Endothelial cell of umbilical vein (primary cell): ENCODE measurements at regions not wholly inside any gene's neighbourhood (a gene's known extent, or its start where the extent isn't known, plus 50 kb on each side); places are given as distances from the start of the nearest gene placed in this dataset.

Experiments used
- BruUV-seq: library from RNA; stranded (reverse); fragments of 400-500 nt; replicated peaks from 2 replicates; lab custom pipeline; 2021; lab: Mats Ljungman, UMichigan
- CTCF ChIA-PET: fragments of 300-600, 350-600 bp; sonication (Branson Sonifier 250); formaldehyde crosslinking; loops from one replicate; lab custom pipeline; 2021; ENCODE audit warnings: antibody characterized with exemption, inconsistent platforms; lab: Charles Lee
- POLR2A ChIA-PET: fragments of 300-600, 350-600 bp; sonication (Branson Sonifier 250); formaldehyde crosslinking; loops from one replicate; lab custom pipeline; 2021; ENCODE audit warnings: antibody characterized with exemption, inconsistent platforms; lab: Charles Lee
- DNase-seq: peaks from one replicate; pipeline ENCODE4 v3.0.0-alpha.2; 2011; ENCODE audit warnings: low read depth, low spot score
- FAIRE-seq: peaks from 2 replicates; lab custom pipeline; 2011; peaks lifted over from hg19 to GRCh38; lab: Jason Lieb, UNC
- H2AFZ ChIP-seq: 2 replicates; pipeline ENCODE4 v1.6.0; 2012; ENCODE audit warnings: low read depth, low read length, control low read depth, inconsistent platforms
- H3K27ac ChIP-seq: 2 replicates; pipeline ENCODE4 v1.5.1; 2011; ENCODE audit warnings: low read depth, mild to moderate bottlenecking, control low read depth, low read length, moderate library complexity; ENCODE audit not compliant: insufficient read depth
- H3K27me3 ChIP-seq, 2 experiments: 2 replicates each; pipeline versions ENCODE4 v1.6.0 to v1.6.1; 2011; ENCODE audit warnings: low read length in 2 of 2, mixed read lengths in 1 of 2; ENCODE audit not compliant: control insufficient read depth in 2 of 2, insufficient read depth in 2 of 2
- H3K36me3 ChIP-seq, 2 experiments: 2 replicates in 1 of 2; 3 replicates in 1 of 2; pipeline ENCODE4 v1.5.1; 2011; ENCODE audit warnings: low read length in 2 of 2, mild to moderate bottlenecking in 1 of 2, moderate library complexity in 1 of 2; ENCODE audit not compliant: control insufficient read depth in 2 of 2, insufficient read depth in 2 of 2; ENCODE audit errors: extremely low read depth in 1 of 2
- H3K4me1 ChIP-seq: 3 replicates; pipeline ENCODE4 v1.5.1; 2011; ENCODE audit warnings: mild to moderate bottlenecking, low read length; ENCODE audit not compliant: control insufficient read depth, insufficient read depth; ENCODE audit errors: extremely low read depth
- H3K4me2 ChIP-seq: 2 replicates; pipeline ENCODE4 v1.6.1; 2011; ENCODE audit warnings: low read length, control low read depth, mixed read lengths; ENCODE audit not compliant: insufficient read depth
- H3K4me3 ChIP-seq, 3 experiments: fragments of 200-600 bp in 1 of 3; sonication (generic), shearing (Covaris generic) in 1 of 3; replicated peaks in 1 of 3; 2 replicates each; pipeline ENCODE4 v1.5.1; 2011 to 2016; ENCODE audit warnings: control low read depth in 3 of 3, low read length in 3 of 3, mild to moderate bottlenecking in 2 of 3, inconsistent platforms in 1 of 3, low read depth in 1 of 3, moderate library complexity in 1 of 3; ENCODE audit not compliant: insufficient read depth in 1 of 3
- H3K79me2 ChIP-seq: 2 replicates; pipeline ENCODE4 v1.6.0; 2012; ENCODE audit warnings: low read length, inconsistent platforms; ENCODE audit not compliant: control insufficient read depth, insufficient read depth
- H3K9ac ChIP-seq: replicated peaks from 2 replicates; pipeline ENCODE3; 2011; ENCODE audit warnings: low read length, control low read depth; ENCODE audit not compliant: insufficient read depth; ENCODE audit errors: extremely low read depth
- H3K9me1 ChIP-seq: replicated peaks from 3 replicates; pipeline ENCODE4 v1.6.0; 2011; ENCODE audit warnings: mild to moderate bottlenecking, low read length; ENCODE audit not compliant: control insufficient read depth, insufficient read depth; ENCODE audit errors: extremely low read depth
- H3K9me3 ChIP-seq: replicated peaks from 2 replicates; pipeline ENCODE4 v1.5.1; 2012; ENCODE audit warnings: low read length, inconsistent platforms; ENCODE audit not compliant: control insufficient read depth, insufficient read depth
- H4K20me1 ChIP-seq: replicated peaks from 2 replicates; pipeline ENCODE3; 2011; ENCODE audit warnings: mild to moderate bottlenecking, low read length; ENCODE audit not compliant: control insufficient read depth, insufficient read depth; ENCODE audit errors: extremely low read depth
- CTCF ChIP-seq, 2 donors: IDR thresholded peaks; 1 replicate in 1 of 2; 2 replicates in 1 of 2; pipeline ENCODE4 v1.5.1; 2011; ENCODE audit warnings: low read length in 2 of 2, mild to moderate bottlenecking in 2 of 2, moderate library complexity in 2 of 2, control low read depth in 1 of 2, inconsistent platforms in 1 of 2, low read depth in 1 of 2; ENCODE audit not compliant: insufficient read depth in 1 of 2; ENCODE audit errors: extremely low read depth in 1 of 2
- EZH2 ChIP-seq: IDR thresholded peaks from 2 replicates; pipeline ENCODE4 v1.6.1; 2012; ENCODE audit warnings: borderline replicate concordance, low read depth, mild to moderate bottlenecking, moderate library complexity, low read length, inconsistent platforms; ENCODE audit not compliant: severe bottlenecking
- FOS ChIP-seq: IDR thresholded peaks from 2 replicates; pipeline ENCODE4 v1.6.1; 2011; ENCODE audit warnings: mild to moderate bottlenecking, low read length, moderate library complexity, borderline replicate concordance; ENCODE audit not compliant: insufficient read depth
- GATA2 ChIP-seq: IDR thresholded peaks from 2 replicates; pipeline ENCODE4 v1.7.0; 2011; ENCODE audit warnings: low read depth, mild to moderate bottlenecking, moderate library complexity, mixed read lengths, low read length; ENCODE audit not compliant: insufficient read length, insufficient read depth
- JUN ChIP-seq: IDR thresholded peaks from 2 replicates; pipeline ENCODE4 v1.6.1; 2011; ENCODE audit warnings: borderline replicate concordance, low read depth; ENCODE audit not compliant: insufficient read length, insufficient read depth
- MYC ChIP-seq: IDR thresholded peaks from one replicate; pipeline ENCODE4 v1.6.1; 2011; ENCODE audit warnings: mild to moderate bottlenecking, low read depth, low read length
- POLR2A ChIP-seq: IDR thresholded peaks from 2 replicates; pipeline ENCODE4 v1.6.1; 2012; ENCODE audit warnings: low read depth, mild to moderate bottlenecking, control low read depth, low read length
- POLR2AphosphoS5 ChIP-seq: IDR thresholded peaks from 2 replicates; pipeline ENCODE4 v1.6.1; 2012; ENCODE audit warnings: low read depth, mild to moderate bottlenecking, control low read depth, low read length, moderate library complexity; ENCODE audit not compliant: insufficient read depth
- dilution Hi-C: fragments of 300-500 bp; cut with MboI; formaldehyde crosslinking; loops from one replicate; pipeline ENCODE4 v1.15.0; 2019; ENCODE audit warnings: low sequenced_read_pairs; ENCODE audit not compliant: extremely low pct_ligation_motif_present
- intact Hi-C: fragments of 100-400 bp; cut with micrococcal nuclease; formaldehyde crosslinking; loops from one replicate; pipeline ENCODE4 v1.10.0; 2022
- TF ChIP-seq, protein P1 (sequence below): IDR thresholded peaks from 2 replicates; pipeline ENCODE4 v1.6.1; 2011; ENCODE audit not compliant: insufficient read depth, insufficient read length

GRCh38 chr14:62244221-62244620 is 482.0 kb downstream of the SNAPC1 start:
- DNase-seq (no peak), FAIRE-seq (no peak)
- Histone ChIP-seq H3K4me1 (no peaks in the 10 kb centered on the region), H2AFZ (no peak overlapping the region), H3K4me3 (no peak overlapping the region), H3K4me2 (no peak overlapping the region), H3K9me3 (no peaks in the 10 kb centered on the region), H3K9ac (no peak overlapping the region), H3K27ac (no peak overlapping the region), H3K27me3 (peaks cover 0 to 3% of the 10 kb centered on the region in 2 experiments), H3K9me1 (no peaks in the 10 kb centered on the region), H3K36me3 (no peaks in the 10 kb centered on the region), H4K20me1 (no peaks in the 10 kb centered on the region), H3K79me2 (no peaks in the 10 kb centered on the region)
- intact Hi-C loops (no loop called here), dilution Hi-C loops (no loop called here)
- TF ChIP-seq CTCF (IDR thresholded peaks at IDR 0.05; ENCODE audit: extremely low read depth in 1 of 2, insufficient read depth in 1 of 2, low read depth in 1 of 2, low read length in 2 of 2) = no peak
- TF ChIP-seq POLR2A = no peak
- no peak for TF ChIP-seq MYC
- ChIA-PET CTCF (no interaction called here), POLR2A (no interaction called here)
- no TSS peak for BruUV-seq

DNA sequence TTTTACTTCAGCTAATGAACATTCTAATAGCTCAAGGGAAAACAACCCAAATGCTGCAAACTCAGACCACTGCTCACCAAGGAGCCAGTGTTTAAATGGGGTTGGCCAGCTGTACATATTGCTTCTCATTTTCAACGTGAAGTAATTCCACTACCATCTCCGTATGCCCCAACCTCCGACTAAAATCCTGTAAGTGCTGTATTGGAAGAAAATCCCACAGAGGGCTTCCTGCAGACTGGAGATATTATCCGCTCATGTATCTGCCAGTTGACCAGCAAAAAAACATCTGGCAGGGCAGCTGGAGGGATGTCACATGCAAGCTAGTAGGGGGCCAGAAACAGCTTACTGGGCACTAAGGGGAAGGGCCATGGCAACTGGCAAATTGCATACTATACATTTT is 485.0 kb downstream of the SNAPC1 start:
- FAIRE-seq (no peak), DNase-seq (no peak)
- no peaks in the 10 kb centered on the region for H3K36me3 ChIP-seq
- no peaks in the 10 kb centered on the region for H3K9me3 ChIP-seq
- BruUV-seq = no TSS peak
- peaks cover 0 to 3% of the 10 kb centered on the region in 2 experiments for H3K27me3 ChIP-seq
- ChIA-PET CTCF (no interaction called here), POLR2A (no interaction called here)
- no peaks in the 10 kb centered on the region for H3K79me2 ChIP-seq
- no peak overlapping the region for H3K4me3 ChIP-seq
- no peak overlapping the region for H2AFZ ChIP-seq
- H3K9ac ChIP-seq = no peak overlapping the region
- H3K4me2 ChIP-seq = no peak overlapping the region
- no peaks in the 10 kb centered on the region for H3K9me1 ChIP-seq
- H3K27ac ChIP-seq = no peak overlapping the region
- H3K4me1 ChIP-seq = no peaks in the 10 kb centered on the region
- TF ChIP-seq POLR2A = no peak
- no peak for TF ChIP-seq FOS
- no peak for TF ChIP-seq POLR2AphosphoS5
- no peak for TF ChIP-seq EZH2
- TF ChIP-seq, protein P1, sequence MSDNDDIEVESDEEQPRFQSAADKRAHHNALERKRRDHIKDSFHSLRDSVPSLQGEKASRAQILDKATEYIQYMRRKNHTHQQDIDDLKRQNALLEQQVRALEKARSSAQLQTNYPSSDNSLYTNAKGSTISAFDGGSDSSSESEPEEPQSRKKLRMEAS = no peak
- no peak for TF ChIP-seq MYC
- TF ChIP-seq CTCF (IDR thresholded peaks at IDR 0.05; ENCODE audit: extremely low read depth in 1 of 2, insufficient read depth in 1 of 2, low read depth in 1 of 2, low read length in 2 of 2) = no peak
- TF ChIP-seq GATA2 = no peak
- no peak for TF ChIP-seq JUN
- dilution Hi-C loops = no loop called here
- intact Hi-C loops = no loop called here
- H4K20me1 ChIP-seq = no peaks in the 10 kb centered on the region
